Loucy (cell line): ENCODE measurements at regions not wholly inside any gene's neighbourhood (a gene's known extent, or its start where the extent isn't known, plus 50 kb on each side); places are given as distances from the start of the nearest gene placed in this dataset.

Experiments used
- CTCF ChIP-seq: fragments of 200-600 bp; sonication (generic); conservative IDR thresholded peaks from 2 replicates; pipeline ENCODE4 v1.5.1; 2014; ENCODE audit warnings: mild to moderate bottlenecking, antibody characterized with exemption, low read length
- EZH2phosphoT487 ChIP-seq: fragments of 200-600 bp; IDR thresholded peaks from 2 replicates; pipeline ENCODE4 v1.6.1; 2018; ENCODE audit warnings: antibody characterized with exemption, mild to moderate bottlenecking, moderate library complexity, borderline replicate concordance

- no peak for TF ChIP-seq CTCF
- no peak for TF ChIP-seq EZH2phosphoT487
Observed at GRCh38 chr12:46468160-46468559, 95.6 kb upstream of the SLC38A2 start.
